BLaER1 treated with 17β-estradiol and CSF1 and Interleukin-3, amounts not matched to agents 10 nM and 100 nM (cell line): ENCODE measurements at regions not wholly inside any gene's neighbourhood (a gene's known extent, or its start where the extent isn't known, plus 50 kb on each side); places are given as distances from the start of the nearest gene placed in this dataset.

ENCODE experiments used
- H3K27ac ChIP-seq, 11 experiments: shearing (Covaris generic); formaldehyde crosslinking; 2 replicates each; pipeline ENCODE4 v1.8.1; 2022
- H3K27me3 ChIP-seq, 11 experiments: shearing (Covaris generic); formaldehyde crosslinking; 2 replicates each; pipeline ENCODE4 v1.8.1; 2022
- H3K36me3 ChIP-seq, 11 experiments: shearing (Covaris generic); formaldehyde crosslinking; 2 replicates each; pipeline ENCODE4 v1.8.1; 2022
- H3K4me1 ChIP-seq, 10 experiments: shearing (Covaris generic); formaldehyde crosslinking; 2 replicates each; pipeline ENCODE4 v1.8.1; 2022
- H3K4me2 ChIP-seq, 11 experiments: shearing (Covaris generic); formaldehyde crosslinking; 2 replicates each; pipeline ENCODE4 v1.8.1; 2022
- H3K4me3 ChIP-seq, 10 experiments: shearing (Covaris generic); formaldehyde crosslinking; 2 replicates each; pipeline ENCODE4 v1.8.1; 2022
- H3K9ac ChIP-seq, 11 experiments: shearing (Covaris generic); formaldehyde crosslinking; 2 replicates each; pipeline ENCODE4 v1.8.1; 2022
- H3K9me3 ChIP-seq, 11 experiments: shearing (Covaris generic); formaldehyde crosslinking; replicated peaks in 1 of 11; 2 replicates each; pipeline ENCODE4 v1.8.1; 2022
- H4K20me1 ChIP-seq, 11 experiments: shearing (Covaris generic); formaldehyde crosslinking; 2 replicates each; pipeline ENCODE4 v1.8.1; 2022
- Cebpa-rat ChIP-seq, 11 experiments: shearing (Covaris generic); IDR thresholded peaks; 2 replicates each; pipeline ENCODE4 v1.8.1; 2022

DNA sequence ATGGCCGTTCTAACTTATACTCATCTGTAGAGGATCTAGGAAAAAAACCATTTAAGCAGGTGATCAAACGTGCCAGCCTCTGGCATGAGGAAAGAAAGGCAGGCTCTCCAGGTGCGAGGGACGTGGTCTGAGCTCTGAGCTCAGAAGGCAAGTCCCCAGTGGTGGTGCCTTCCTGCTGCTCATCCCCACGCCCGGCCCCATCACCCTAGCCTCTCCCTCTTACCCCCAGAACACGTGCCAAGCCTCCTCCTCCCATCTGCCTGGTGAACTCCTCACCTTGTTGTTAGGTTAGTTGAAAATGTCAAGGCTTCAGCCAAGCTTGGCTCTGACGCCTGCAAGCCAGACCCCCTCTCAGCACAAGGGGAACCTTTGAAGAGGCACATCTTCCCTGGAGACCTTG is 571.2 kb upstream of the MKI67 start:
- no peaks in the 10 kb centered on the region for H3K36me3 ChIP-seq
- H3K4me2 ChIP-seq = peak overlapping the region in 7 of 11 experiments; percentile 4 to 51 (median 11); a peak in 5 of 22 replicates
- H3K27me3 ChIP-seq = no peaks in the 10 kb centered on the region
- H3K9me3 ChIP-seq = no peaks in the 10 kb centered on the region
- H3K27ac ChIP-seq = no peak overlapping the region
- TF ChIP-seq Cebpa-rat (IDR thresholded peaks at IDR 0.05) = no peak
- no peaks in the 10 kb centered on the region for H4K20me1 ChIP-seq
- H3K4me3 ChIP-seq = no peak overlapping the region
- no peak overlapping the region for H3K9ac ChIP-seq
- H3K4me1 ChIP-seq = peaks cover 0 to 8% (median 0%) of the 10 kb centered on the region in 10 experiments; a peak in 3 of 20 replicates

DNA sequence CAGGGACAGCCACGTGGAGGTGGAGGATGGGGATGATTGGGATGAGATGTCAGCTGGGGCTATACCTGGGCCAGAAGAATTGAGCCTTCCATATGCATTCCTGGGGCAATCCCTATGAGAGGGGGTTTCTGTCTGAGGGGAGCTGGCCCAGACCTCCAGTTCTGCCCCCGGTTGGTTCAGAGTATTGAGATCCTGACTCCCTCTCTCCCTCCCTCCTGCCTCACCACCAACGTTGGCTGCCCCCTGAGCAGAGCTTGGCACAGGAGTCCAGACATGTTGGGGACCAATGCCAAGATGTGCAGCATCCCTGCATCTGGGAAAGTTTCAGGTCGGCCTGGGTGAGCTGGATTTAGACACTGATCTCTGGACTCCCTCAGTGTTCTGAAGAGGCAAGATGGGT is 575.2 kb upstream of the MKI67 start:
- no peaks in the 10 kb centered on the region for H3K27me3 ChIP-seq
- no peak overlapping the region for H3K27ac ChIP-seq
- H3K36me3 ChIP-seq = no peaks in the 10 kb centered on the region
- TF ChIP-seq Cebpa-rat (IDR thresholded peaks at IDR 0.05) = no peak
- no peak overlapping the region for H3K4me3 ChIP-seq
- no peak overlapping the region for H3K9ac ChIP-seq
- no peaks in the 10 kb centered on the region for H4K20me1 ChIP-seq
- no peaks in the 10 kb centered on the region for H3K9me3 ChIP-seq
- H3K4me2 ChIP-seq = no peak overlapping the region
- H3K4me1 ChIP-seq = peaks cover 0 to 8% (median 0%) of the 10 kb centered on the region in 10 experiments; a peak in 3 of 20 replicates

DNA sequence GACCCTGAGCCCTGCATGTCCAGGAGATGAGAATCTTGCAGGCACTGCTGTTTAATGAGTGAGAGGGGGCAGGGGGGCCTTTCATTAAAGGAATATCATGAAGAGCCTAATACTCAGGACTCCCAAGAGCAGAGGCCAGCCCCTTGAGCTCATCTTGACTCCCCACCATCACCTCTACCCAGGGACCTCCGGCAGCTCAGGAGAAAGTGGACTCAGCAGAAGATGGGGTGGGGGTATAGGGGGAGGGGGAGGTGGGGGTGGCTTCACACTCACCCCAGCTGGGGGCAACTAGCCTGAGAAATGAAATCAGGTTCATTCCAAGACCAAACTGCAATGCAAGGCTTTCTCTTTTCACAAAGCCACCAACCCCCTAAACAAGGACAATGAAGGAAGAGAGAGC is 575.6 kb upstream of the MKI67 start:
- no peaks in the 10 kb centered on the region for H3K27me3 ChIP-seq

DNA sequence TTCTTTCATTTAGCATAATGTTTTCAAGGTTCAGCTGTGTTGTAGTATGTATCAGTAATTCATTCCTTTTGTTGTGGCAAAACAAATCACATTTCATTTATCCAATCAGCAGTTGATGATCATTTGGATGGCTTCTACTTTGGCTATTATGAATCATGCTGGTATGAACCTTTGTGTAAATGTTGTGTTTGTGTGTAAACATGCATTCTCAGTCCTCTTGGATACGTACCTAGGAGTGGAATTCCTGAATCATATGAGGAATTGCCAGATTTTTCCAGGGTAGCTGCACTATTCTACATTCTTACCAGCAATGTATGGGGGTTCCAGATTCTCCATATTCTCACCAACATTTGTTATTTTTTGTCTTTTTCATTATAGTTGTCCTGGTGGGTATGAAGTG is 578.5 kb upstream of the MKI67 start:
- no peak for TF ChIP-seq Cebpa-rat (IDR thresholded peaks at IDR 0.05)
- no peak overlapping the region for H3K4me3 ChIP-seq
- H3K36me3 ChIP-seq = no peaks in the 10 kb centered on the region
- H3K27me3 ChIP-seq = no peaks in the 10 kb centered on the region
- H3K4me1 ChIP-seq = peaks cover 0 to 26% (median 16%) of the 10 kb centered on the region in 10 experiments; a peak in 15 of 20 replicates
- peaks cover 0 to 10% (median 0%) of the 10 kb centered on the region in 11 experiments; a peak in 4 of 22 replicates for H3K9me3 ChIP-seq
- H3K4me2 ChIP-seq = no peak overlapping the region
- H3K27ac ChIP-seq = no peak overlapping the region
- H3K9ac ChIP-seq = no peak overlapping the region
- H4K20me1 ChIP-seq = no peaks in the 10 kb centered on the region

More for the DNA sequence above, 575.6 kb upstream of the MKI67 start:
- no peaks in the 10 kb centered on the region for H4K20me1 ChIP-seq
- no peak overlapping the region for H3K4me3 ChIP-seq
- peaks cover 0 to 3% (median 0%) of the 10 kb centered on the region in 11 experiments; a peak in 3 of 22 replicates for H3K9me3 ChIP-seq
- H3K4me2 ChIP-seq = no peak overlapping the region
- no peak overlapping the region for H3K9ac ChIP-seq
- H3K36me3 ChIP-seq = no peaks in the 10 kb centered on the region
- no peak for TF ChIP-seq Cebpa-rat (IDR thresholded peaks at IDR 0.05)
- H3K27ac ChIP-seq = no peak overlapping the region
- H3K4me1 ChIP-seq = peaks cover 0 to 8% (median under 1%) of the 10 kb centered on the region in 10 experiments; a peak in 5 of 20 replicates

DNA sequence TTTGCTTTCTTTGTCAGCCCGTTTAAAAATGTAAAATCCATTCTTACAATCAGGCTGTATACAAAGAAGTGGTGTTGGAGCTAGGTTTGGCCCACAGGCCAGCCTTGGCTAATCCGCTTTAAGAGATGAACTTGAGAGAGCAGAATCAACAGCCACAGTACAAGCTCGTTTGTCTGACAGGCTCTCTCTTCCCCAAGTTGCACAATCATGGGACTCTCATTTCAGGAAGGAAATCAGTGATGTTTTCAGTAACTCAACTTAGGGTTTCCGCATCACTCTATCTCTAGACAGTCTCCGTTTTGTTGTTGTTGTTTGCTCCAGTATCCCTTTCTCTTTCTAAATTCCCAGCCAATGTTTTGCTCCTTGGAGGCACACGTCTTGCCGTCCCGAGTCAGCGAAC is 582.0 kb upstream of the MKI67 start:
- Histone ChIP-seq H3K36me3 (no peaks in the 10 kb centered on the region), H3K4me3 (no peak overlapping the region), H3K9ac (peak overlapping the region in 3 of 11 experiments; percentile 16 to 34 (median 29); a peak in 3 of 22 replicates), H3K4me2 (peak overlapping the region in 10 of 11 experiments; percentile 22 to 76 (median 58); a peak in 18 of 22 replicates), H3K9me3 (peaks cover 0 to 15% (median 0%) of the 10 kb centered on the region in 11 experiments; a peak in 4 of 22 replicates), H3K27ac (peak overlapping the region in 8 of 11 experiments; percentile 20 to 79 (median 64); a peak in 14 of 22 replicates), H3K4me1 (peaks cover 0 to 35% (median 16%) of the 10 kb centered on the region in 10 experiments; a peak in 15 of 20 replicates), H3K27me3 (no peaks in the 10 kb centered on the region), H4K20me1 (no peaks in the 10 kb centered on the region)
- peak in 10 of 11 experiments; percentile 59 to 94 (median 88); a peak in 18 of 22 replicates for TF ChIP-seq Cebpa-rat (IDR thresholded peaks at IDR 0.05)

DNA sequence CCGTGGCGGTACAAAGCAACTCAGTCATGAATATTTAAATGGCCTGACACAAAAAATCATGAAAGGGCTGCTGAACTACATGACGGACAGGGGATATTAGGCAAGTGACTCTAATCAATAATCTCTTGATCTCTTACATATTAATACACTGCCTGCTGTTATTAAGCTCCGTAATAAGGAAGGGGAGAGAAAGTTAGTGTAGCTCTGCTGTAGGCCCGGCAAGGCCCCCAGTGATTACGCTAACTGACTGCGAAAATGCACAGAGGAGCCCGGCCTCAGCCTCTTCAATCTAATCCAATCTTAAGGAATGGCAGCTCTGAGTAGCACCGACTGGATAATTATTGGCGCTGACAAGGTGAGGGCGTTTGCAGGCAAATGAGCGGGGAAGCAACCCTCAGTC is 583.5 kb upstream of the MKI67 start:
- no peak for TF ChIP-seq Cebpa-rat (IDR thresholded peaks at IDR 0.05)

DNA sequence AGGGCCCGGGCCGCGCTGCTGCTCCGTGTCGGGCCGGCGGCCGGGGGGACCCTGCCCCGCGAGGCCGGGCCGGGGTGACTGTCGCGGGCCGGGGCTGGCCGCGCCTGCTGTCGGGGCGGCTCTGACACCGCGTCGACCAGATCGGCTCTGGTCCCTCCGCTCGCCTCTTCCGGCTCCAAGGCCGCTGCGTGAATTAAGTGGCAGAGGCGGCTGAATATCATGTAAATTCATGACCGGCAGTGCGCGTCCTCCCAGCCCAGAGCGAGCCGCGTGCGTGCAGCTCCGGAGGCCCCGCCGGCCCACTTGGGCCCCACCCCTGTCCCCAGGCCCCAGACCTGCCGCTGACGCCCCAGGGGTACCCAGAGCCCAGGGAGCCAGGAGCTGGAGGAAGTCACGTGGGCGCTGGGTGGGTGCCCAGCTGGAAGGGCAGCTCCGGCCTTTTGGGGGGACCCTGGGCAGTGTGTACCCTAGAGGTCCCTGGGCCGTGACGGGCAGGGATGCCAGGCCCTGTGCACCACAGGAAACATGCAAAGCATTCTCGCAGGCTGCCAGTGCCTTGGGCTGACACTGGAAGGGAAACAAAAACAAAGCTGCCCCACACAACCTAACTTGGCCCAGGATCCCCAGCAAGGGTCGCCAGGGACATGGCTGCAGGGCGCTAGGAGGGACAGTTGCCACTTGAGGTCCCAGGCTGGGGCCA is 584.0 kb upstream of the MKI67 start:
- Histone ChIP-seq H3K4me1 (peaks cover 0 to 35% (median 16%) of the 10 kb centered on the region in 10 experiments; a peak in 15 of 20 replicates), H3K9ac (no peak overlapping the region), H3K4me2 (peak overlapping the region in 1 of 11 experiments; percentile 28; a peak in 1 of 22 replicates), H3K9me3 (peaks cover 0 to 15% (median 0%) of the 10 kb centered on the region in 11 experiments; a peak in 4 of 22 replicates), H3K27ac (peak overlapping the region in 2 of 11 experiments; percentile 19 to 53; a peak in 3 of 22 replicates), H3K4me3 (no peak overlapping the region), H3K36me3 (no peaks in the 10 kb centered on the region), H3K27me3 (no peaks in the 10 kb centered on the region), H4K20me1 (no peaks in the 10 kb centered on the region)
- no peak for TF ChIP-seq Cebpa-rat (IDR thresholded peaks at IDR 0.05)

More for the DNA sequence above, 583.5 kb upstream of the MKI67 start:
- Histone ChIP-seq H3K27ac (no peak overlapping the region; a peak in 1 of 22 replicates), H3K4me2 (no peak overlapping the region), H3K27me3 (no peaks in the 10 kb centered on the region), H3K4me3 (no peak overlapping the region), H3K9me3 (peaks cover 0 to 15% (median 0%) of the 10 kb centered on the region in 11 experiments; a peak in 4 of 22 replicates), H3K4me1 (peaks cover 0 to 35% (median 16%) of the 10 kb centered on the region in 10 experiments; a peak in 15 of 20 replicates), H4K20me1 (no peaks in the 10 kb centered on the region), H3K9ac (no peak overlapping the region), H3K36me3 (no peaks in the 10 kb centered on the region)

DNA sequence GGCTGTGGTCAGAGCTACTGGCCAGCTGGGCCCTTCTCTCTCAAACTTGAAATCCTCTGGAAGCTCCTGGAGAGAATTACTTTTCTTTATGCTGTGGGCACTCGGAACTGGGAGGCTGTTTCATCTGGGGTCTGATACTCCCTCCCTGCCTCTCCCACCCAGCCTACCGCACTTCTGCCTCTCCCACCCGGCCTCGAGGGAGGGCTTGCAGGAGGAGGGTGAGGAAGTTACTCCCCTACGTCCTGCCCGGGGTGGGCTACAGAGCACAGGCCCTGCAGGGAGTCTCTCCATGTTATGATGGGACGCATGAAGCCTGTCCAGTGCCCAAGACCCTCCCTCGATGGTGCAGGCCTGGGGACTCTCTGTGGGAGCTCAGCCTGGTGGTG is 584.6 kb upstream of the MKI67 start:
- no peaks in the 10 kb centered on the region for H3K27me3 ChIP-seq

DNA sequence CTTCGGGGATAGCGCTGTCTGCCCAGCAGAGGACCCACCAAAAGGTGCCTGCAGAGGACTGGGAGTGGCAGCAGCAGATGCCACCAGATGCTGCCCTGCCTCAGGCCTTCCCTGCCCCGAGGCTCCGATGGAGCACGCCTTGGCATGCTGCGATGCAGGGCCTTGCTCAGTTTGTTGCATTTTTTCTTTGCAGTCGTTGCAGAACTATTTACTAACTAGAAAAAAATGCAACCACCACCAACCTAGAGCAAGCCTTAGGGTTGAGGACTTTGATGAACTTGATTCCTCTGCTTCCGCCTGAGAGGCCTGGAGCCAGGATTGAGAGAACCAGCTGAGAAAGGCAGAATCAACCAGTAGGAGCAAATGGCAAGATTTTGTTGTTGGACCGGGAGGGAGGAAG is 585.6 kb upstream of the MKI67 start:
- Histone ChIP-seq H3K27ac (no peak overlapping the region), H3K9me3 (peaks cover 0 to 13% (median 0%) of the 10 kb centered on the region in 11 experiments; a peak in 4 of 22 replicates), H4K20me1 (no peaks in the 10 kb centered on the region), H3K4me1 (peaks cover 0 to 35% (median 16%) of the 10 kb centered on the region in 10 experiments; a peak in 15 of 20 replicates), H3K4me3 (no peak overlapping the region), H3K9ac (no peak overlapping the region), H3K36me3 (no peaks in the 10 kb centered on the region), H3K4me2 (no peak overlapping the region), H3K27me3 (no peaks in the 10 kb centered on the region)
- TF ChIP-seq Cebpa-rat (IDR thresholded peaks at IDR 0.05) = no peak

More for the DNA sequence above, 584.6 kb upstream of the MKI67 start:
- H3K4me2 ChIP-seq = peak overlapping the region in 1 of 11 experiments; percentile 28; a peak in 1 of 22 replicates
- no peak overlapping the region for H3K9ac ChIP-seq
- peaks cover 0 to 35% (median 16%) of the 10 kb centered on the region in 10 experiments; a peak in 15 of 20 replicates for H3K4me1 ChIP-seq
- TF ChIP-seq Cebpa-rat (IDR thresholded peaks at IDR 0.05) = no peak
- peak overlapping the region in 2 of 11 experiments; percentile 19 to 53; a peak in 3 of 22 replicates for H3K27ac ChIP-seq
- H4K20me1 ChIP-seq = no peaks in the 10 kb centered on the region
- H3K9me3 ChIP-seq = peaks cover 0 to 15% (median 0%) of the 10 kb centered on the region in 11 experiments; a peak in 4 of 22 replicates
- no peaks in the 10 kb centered on the region for H3K36me3 ChIP-seq
- no peak overlapping the region for H3K4me3 ChIP-seq
